GM21381 (cell line): ENCODE measurements at regions not wholly inside any gene's neighbourhood (a gene's known extent, or its start where the extent isn't known, plus 50 kb on each side); places are given as distances from the start of the nearest gene placed in this dataset.
"Not testable (repeated sequence)": the region's sequence is repeated elsewhere in the genome, so short reads cannot be mapped to it uniquely, and the experiment has no call there.

Experiments
- ATAC-seq: cut with Tn5 transposase; IDR thresholded peaks from one replicate; pipeline ENCODE4 v1.9.1; 2021; ENCODE audit warnings: mild to moderate bottlenecking, moderate library complexity; ENCODE audit not compliant: unreplicated experiment

GRCh38 chr5:84961193-84961592 is 576.5 kb upstream of the EDIL3 start:
- ATAC-seq = no peak

DNA sequence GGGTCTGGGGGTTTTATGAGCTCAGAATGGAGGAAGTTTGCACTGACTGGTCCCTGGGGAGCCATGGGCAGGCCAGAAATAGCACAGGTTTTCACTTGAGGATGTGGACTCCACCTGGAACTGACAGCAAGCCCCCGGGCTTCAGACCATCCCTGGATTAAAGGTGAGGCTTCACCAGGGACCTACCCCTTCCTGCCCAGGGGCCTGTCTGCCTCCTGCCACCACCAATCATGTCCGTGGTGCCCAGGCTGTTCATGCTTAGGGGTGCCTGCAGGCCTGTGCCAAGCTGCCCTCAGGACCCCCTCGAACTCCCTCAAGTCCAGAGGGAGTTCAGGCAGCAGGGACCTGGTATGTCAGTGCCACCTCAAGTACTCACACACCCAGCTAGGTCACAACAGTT is 577.2 kb upstream of the EDIL3 start:
- ATAC-seq = no peak

DNA sequence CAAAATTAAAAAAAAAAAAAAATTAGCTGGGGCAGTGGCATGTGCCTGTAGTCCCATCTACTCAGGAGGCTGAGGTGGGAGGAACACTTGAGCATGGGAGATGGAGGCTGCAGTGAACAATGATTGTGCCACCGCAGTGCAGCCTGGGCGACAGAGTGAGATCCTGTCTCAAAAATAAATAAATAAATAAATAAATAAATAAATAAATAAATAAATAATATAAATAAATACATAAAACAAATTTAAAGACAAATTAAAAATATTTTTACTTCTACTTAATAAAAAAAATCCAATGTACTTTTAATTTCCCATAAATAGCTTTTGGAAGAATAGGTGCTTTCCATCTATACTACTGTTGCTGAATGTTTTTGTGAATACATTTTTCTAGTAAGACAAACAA is 598.4 kb upstream of the EDIL3 start:
- ATAC-seq = no peak

- ATAC-seq = no peak
Measured at GRCh38 chr5:84985148-84985547, 600.5 kb upstream of the EDIL3 start.

DNA sequence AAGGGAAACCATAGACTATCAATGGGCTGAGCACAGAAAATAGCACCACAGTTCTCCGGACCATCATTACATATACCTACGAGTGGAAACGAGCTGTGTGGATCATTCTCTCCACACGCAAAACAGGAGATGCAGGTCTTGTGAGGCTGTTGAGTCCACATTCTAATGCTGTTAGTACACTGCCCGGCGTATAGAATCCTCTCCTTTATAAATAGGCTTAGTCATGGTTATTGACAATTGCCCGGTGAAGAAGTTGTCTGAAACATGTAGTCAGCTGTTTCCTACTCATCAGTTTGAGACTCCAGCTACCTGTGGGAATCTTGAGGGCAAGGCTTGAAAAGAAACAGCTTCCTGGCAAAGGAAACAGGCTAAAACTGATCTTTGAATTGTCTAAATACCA is 602.0 kb upstream of the EDIL3 start:
- ATAC-seq = no peak

DNA sequence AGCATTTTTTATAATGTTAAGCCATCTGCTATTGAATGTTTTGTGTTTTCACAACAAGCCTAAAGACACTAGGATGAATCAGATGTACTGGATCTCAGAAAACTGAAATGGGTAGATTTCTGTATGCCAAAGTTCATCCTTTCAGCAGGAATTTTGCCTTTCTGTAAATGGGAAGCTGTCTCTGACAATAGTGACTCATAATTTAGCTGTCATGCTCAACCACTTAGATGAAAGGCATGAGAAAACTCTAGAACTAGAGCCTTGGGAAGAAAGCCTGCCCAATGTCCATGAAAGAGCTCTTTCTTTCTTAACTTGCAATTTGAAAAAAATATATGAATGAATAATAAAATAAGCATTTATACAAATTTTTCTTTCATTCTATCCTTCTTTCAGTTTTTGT is 616.0 kb upstream of the EDIL3 start:
- ATAC-seq = no peak

DNA sequence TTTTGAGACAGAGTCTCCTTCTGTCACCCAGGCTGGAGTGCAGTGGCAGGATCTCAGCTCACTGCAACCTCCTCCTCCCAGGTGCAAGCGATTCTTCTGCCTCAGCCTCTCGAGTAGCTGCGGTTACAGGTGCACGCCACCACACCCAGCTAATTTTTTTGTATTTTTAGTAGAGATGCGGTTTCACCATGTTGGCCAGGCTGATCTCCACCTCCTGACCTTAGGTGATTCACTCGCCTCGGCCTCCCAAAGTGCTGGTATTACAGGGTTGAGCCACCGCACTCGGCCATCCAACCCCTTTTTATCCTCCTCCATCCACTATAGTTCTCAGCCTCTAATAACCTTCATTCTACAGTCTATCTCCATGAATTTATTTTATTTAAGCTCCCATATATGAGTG is 617.3 kb upstream of the EDIL3 start:
- ATAC-seq = not testable (repeated sequence)

- no peak for ATAC-seq
Measured at GRCh38 chr5:85010014-85010562, 625.4 kb upstream of the EDIL3 start.

GRCh38 chr5:85017261-85017660 is 632.6 kb upstream of the EDIL3 start:
- no peak for ATAC-seq

- no peak for ATAC-seq
Measured at GRCh38 chr5:85030316-85031084, 645.8 kb upstream of the EDIL3 start.

- no peak for ATAC-seq
Measured at GRCh38 chr5:85049020-85049419, 664.3 kb upstream of the EDIL3 start.

- ATAC-seq = no peak
Measured at GRCh38 chr5:85052826-85053225, 668.1 kb upstream of the EDIL3 start.

DNA sequence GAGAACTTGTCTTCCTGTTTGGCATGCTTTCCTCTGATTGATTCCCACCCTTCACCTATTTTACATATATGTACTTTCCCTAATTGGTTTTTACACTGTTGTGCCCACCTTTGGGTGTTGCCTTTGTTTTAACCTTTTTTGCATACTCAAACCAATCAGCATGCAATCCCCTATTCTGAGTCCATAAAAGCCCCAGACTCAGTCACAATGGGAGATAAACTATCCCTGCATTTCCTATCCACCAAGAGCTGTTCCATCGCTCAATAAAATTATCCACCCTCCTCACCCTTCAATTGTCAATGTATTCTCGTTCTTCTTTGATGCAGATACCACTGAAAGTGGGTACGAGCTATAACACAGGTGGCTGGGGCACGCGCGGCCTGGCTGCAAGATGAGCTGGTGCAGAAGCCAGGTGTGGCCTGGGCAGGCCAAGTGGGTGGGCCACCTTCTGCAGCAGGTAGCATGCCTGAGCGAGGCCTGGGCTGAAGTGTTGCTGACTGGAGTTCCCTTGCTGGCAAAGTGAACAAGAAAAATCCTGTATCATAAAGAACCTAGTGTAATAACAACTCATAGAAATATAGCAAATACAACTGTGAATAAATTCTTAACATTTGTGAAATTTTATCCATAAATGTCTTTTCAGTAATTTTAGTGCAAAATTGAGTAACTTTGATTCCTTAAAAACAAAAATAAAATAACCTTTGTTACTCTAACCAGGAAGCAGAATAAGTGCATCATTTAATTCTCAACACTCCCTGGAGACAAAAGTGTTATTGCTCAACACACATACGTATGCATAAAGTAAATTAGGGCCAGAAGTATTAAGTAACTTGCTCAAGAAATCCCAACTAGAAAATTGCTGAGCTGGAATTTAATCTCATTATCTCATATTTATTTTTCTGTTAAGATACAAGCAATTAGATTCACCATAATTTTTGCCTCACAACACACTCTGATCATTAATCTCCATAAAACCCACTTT is 685.3 kb upstream of the EDIL3 start:
- no peak for ATAC-seq

DNA sequence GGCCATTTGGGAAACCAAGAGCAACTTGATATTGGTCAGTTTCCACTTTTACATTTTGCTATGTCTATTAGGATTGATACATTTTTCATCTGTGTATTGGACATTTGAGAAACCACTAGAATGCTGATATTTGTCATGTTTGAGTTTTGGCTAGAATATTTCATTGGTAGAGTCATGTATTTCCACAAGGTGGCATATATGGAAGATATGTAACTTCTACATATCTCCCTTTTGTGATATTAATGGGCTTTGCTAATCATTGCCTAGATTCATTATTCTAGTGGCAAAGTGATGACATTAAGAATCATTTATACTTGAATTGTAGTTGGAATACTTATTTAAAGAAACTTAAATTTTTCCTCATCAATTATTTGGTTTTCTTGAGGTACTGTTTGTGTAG is 692.9 kb upstream of the EDIL3 start:
- no peak for ATAC-seq

DNA sequence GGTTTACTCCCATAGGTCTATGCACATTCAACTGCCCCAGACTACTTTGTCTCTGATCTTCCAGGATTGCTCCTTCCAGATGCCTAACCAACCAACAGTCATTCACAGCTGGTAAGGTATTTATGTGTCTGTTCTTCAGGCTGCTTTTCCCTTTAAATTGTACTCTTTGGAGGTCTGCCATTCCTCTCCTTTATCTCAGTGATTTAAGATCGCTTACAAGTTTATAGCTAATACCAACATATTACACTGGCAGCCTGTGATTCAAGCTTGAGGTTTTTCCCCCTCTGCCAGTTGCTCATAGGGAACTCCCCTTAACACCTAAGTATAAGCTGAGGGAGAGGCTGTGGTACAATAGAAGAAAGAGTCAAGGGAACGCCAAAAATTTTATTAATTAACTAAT is 711.7 kb upstream of the EDIL3 start:
- ATAC-seq = no peak

- no peak for ATAC-seq
Measured at GRCh38 chr5:85108471-85108870, 723.8 kb upstream of the EDIL3 start.

GRCh38 chr5:85109616-85110015 is 724.9 kb upstream of the EDIL3 start:
- ATAC-seq = no peak

DNA sequence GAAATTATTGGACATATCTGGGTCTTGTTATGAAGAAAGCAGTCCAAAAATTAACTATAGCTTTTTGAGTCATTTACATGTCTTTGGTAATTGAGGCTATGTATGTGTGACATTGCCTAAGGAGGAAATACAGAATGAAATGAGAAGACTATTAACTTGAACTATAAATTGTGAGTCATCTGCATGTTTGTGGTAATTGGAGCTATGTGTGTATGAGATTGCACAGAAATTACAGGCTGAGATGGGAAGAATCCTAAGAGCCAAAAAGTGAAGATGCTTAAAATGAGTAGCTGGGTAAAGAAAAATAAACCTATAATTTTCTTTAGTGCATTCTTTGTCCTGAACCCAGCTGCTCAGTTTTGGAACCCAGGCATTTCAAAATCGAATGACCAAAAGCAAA is 747.6 kb upstream of the EDIL3 start:
- no peak for ATAC-seq

GRCh38 chr5:85140471-85140870 is 755.8 kb upstream of the EDIL3 start:
- ATAC-seq = no peak

DNA sequence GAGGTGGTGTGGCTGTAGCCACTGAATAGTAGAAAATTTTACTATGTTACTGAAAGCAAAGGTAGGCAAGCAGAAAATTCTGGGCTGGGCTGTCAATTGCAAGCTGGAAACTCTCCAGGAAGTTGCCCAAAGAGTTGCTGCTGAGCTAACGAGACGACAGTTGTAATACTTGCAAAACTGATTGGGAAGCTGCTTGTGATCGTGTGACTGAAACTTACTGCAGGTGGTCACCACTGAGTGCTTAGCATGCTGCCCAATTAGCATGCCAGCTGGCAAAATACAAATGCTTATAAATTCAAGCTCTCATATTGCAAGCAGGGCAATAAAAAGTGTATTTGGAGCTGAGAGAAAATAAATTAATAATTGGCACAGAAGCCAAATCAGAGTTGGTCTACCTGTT is 758.5 kb upstream of the EDIL3 start:
- no peak for ATAC-seq

DNA sequence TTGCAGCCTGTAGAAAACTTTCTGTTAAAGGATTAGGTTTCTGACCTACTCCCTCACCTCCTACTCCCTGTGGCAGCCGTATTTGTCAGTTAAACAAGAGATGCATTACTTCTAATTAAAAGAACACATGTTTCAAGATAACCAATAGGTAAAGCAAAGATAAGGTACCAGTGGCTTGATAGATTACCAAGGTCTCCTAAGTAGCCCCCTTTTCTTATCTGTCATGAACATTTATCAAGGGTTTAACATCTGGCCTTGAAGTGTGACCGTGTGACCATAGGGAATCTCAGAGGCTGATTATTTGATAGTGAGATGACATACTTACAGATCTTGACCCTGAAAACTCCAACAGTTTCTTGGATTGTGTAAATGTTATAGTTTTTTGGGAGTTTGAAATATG is 764.0 kb upstream of the EDIL3 start:
- no peak for ATAC-seq

GRCh38 chr5:85159395-85159794 is 774.7 kb upstream of the EDIL3 start:
- no peak for ATAC-seq
